ENCODE measurements at regions not wholly inside any gene's neighbourhood (a gene's known extent, or its start where the extent isn't known, plus 50 kb on each side); places are given as distances from the start of the nearest gene placed in this dataset.

DNA sequence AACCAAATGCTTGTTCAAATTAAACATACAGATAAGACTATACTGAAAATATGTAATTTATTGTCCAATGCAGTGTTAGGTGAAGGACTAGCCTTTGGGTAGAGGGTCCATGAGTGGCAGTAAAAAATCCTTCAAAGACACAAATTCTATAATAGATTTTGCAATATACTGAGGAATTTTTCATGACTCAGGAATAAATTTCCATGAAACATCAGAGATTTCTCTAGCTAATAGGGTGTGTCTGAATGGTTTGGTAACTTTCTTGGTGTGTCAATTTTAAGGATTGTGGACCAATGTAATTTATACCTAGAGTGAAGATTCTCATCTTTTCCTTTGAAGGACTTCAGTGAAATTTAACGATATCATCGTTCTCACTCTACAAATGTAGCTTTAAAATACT, 546.7 kb downstream of the SLITRK5 start:
- H3K36me3 ChIP-seq (ENCODE audit: control insufficient read depth, low read length) = no peaks in the 10 kb centered on the region
- H3K4me3 ChIP-seq (ENCODE audit: low read length) = no peak overlapping the region

DNA sequence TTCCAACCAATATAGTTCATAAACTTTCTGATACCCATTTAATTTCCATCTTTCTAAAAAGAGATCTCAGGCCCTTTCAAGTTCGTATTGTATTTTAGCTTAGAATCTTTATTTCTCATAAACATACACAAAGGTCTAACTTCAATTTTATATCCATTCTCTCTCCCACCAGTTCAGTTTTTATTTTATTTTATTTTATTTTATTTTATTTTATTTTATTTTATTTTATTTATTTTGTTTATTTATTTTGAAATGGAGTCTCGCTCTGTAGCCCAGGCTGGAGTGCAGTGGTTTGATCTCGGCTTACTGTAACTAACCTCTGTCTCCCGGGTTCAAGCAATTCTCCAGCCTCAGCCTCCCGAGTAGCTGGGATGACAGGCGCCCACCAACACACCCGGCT, 552.8 kb downstream of the SLITRK5 start:
- Histone ChIP-seq H3K9me2 (replicated peaks; ENCODE audit: control insufficient read depth, low read length) (no peaks in the 10 kb centered on the region), H3K27me3 (ENCODE audit: control insufficient read depth, low read length) (no peaks in the 10 kb centered on the region), H3K9me3 (ENCODE audit: control insufficient read depth, insufficient read depth, low read length) (no peaks in the 10 kb centered on the region), H3K4me2 (ENCODE audit: low read length) (no peak overlapping the region), H3K36me3 (ENCODE audit: control insufficient read depth, low read length) (no peaks in the 10 kb centered on the region), H4K20me1 (ENCODE audit: control insufficient read depth, insufficient read depth, low read depth, low read length) (no peaks in the 10 kb centered on the region), H3K4me1 (ENCODE audit: control insufficient read depth, low read length) (no peaks in the 10 kb centered on the region), H3K27ac (ENCODE audit: low read depth, low read length) (no peak overlapping the region), H3K4me3 (ENCODE audit: low read length) (no peak overlapping the region), H3K79me2 (ENCODE audit: control insufficient read depth, low read length) (no peaks in the 10 kb centered on the region), H3F3A (ENCODE audit: control insufficient read depth, insufficient read depth) (no peaks in the 10 kb centered on the region)
- no peak for TF ChIP-seq EZH2phosphoT487 (IDR thresholded peaks at IDR 0.05; ENCODE audit: borderline replicate concordance, low read length)
- TF ChIP-seq, protein P1, sequence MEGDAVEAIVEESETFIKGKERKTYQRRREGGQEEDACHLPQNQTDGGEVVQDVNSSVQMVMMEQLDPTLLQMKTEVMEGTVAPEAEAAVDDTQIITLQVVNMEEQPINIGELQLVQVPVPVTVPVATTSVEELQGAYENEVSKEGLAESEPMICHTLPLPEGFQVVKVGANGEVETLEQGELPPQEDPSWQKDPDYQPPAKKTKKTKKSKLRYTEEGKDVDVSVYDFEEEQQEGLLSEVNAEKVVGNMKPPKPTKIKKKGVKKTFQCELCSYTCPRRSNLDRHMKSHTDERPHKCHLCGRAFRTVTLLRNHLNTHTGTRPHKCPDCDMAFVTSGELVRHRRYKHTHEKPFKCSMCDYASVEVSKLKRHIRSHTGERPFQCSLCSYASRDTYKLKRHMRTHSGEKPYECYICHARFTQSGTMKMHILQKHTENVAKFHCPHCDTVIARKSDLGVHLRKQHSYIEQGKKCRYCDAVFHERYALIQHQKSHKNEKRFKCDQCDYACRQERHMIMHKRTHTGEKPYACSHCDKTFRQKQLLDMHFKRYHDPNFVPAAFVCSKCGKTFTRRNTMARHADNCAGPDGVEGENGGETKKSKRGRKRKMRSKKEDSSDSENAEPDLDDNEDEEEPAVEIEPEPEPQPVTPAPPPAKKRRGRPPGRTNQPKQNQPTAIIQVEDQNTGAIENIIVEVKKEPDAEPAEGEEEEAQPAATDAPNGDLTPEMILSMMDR (IDR thresholded peaks at IDR 0.05; ENCODE audit: low read depth, low read length, poor library complexity, severe bottlenecking) = no peak

More for the DNA sequence above, 546.7 kb downstream of the SLITRK5 start:
- H4K20me1 ChIP-seq (ENCODE audit: control insufficient read depth, insufficient read depth, low read depth, low read length) = no peaks in the 10 kb centered on the region
- H3F3A ChIP-seq (ENCODE audit: control insufficient read depth, insufficient read depth) = no peaks in the 10 kb centered on the region
- no peaks in the 10 kb centered on the region for H3K27me3 ChIP-seq (ENCODE audit: control insufficient read depth, low read length)
- no peak overlapping the region for H3K4me2 ChIP-seq (ENCODE audit: low read length)
- no peaks in the 10 kb centered on the region for H3K9me2 ChIP-seq (replicated peaks; ENCODE audit: control insufficient read depth, low read length)
- TF ChIP-seq EZH2phosphoT487 (IDR thresholded peaks at IDR 0.05; ENCODE audit: borderline replicate concordance, low read length) = no peak
- TF ChIP-seq, protein P1 (IDR thresholded peaks at IDR 0.05; ENCODE audit: low read depth, low read length, poor library complexity, severe bottlenecking) = no peak
- H3K9me3 ChIP-seq (ENCODE audit: control insufficient read depth, insufficient read depth, low read length) = no peaks in the 10 kb centered on the region
- no peaks in the 10 kb centered on the region for H3K79me2 ChIP-seq (ENCODE audit: control insufficient read depth, low read length)
- H3K4me1 ChIP-seq (ENCODE audit: control insufficient read depth, low read length) = no peaks in the 10 kb centered on the region
- no peak overlapping the region for H3K27ac ChIP-seq (ENCODE audit: low read depth, low read length)

DNA sequence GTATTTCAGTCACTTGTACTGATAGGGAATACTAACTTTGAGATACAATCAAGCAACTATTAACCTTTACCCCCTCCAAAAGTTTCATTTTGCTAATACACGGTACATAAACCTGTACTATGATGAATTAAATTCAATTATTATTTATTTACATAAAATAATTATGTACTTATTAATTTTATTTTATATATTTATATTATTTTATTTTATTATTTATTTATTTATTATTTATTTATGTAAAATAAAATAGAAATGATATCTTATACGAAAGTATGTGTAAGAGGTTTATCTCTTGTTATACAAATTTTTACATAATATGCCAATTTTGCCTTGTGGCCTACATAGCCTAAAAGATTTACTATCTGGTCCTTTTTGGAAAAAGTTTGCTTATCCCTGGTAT, 564.3 kb downstream of the SLITRK5 start:
- no peak overlapping the region for H3K4me2 ChIP-seq (ENCODE audit: low read length)
- no peaks in the 10 kb centered on the region for H3K36me3 ChIP-seq (ENCODE audit: control insufficient read depth, low read length)
- H3K9me2 ChIP-seq (replicated peaks; ENCODE audit: control insufficient read depth, low read length) = no peaks in the 10 kb centered on the region
- H3K27ac ChIP-seq (ENCODE audit: low read depth, low read length) = no peak overlapping the region
- H3K4me1 ChIP-seq (ENCODE audit: control insufficient read depth, low read length) = no peaks in the 10 kb centered on the region
- no peak overlapping the region for H3K4me3 ChIP-seq (ENCODE audit: low read length)
- H3K9me3 ChIP-seq (ENCODE audit: control insufficient read depth, insufficient read depth, low read length) = no peaks in the 10 kb centered on the region; the same call in 1 of the 2 replicates
- H3K27me3 ChIP-seq (ENCODE audit: control insufficient read depth, low read length) = no peaks in the 10 kb centered on the region
- no peaks in the 10 kb centered on the region for H3F3A ChIP-seq (ENCODE audit: control insufficient read depth, insufficient read depth)
- TF ChIP-seq, protein P1 (IDR thresholded peaks at IDR 0.05; ENCODE audit: low read depth, low read length, poor library complexity, severe bottlenecking) = no peak
- TF ChIP-seq EZH2phosphoT487 (IDR thresholded peaks at IDR 0.05; ENCODE audit: borderline replicate concordance, low read length) = no peak
- H4K20me1 ChIP-seq (ENCODE audit: control insufficient read depth, insufficient read depth, low read depth, low read length) = no peaks in the 10 kb centered on the region
- no peaks in the 10 kb centered on the region for H3K79me2 ChIP-seq (ENCODE audit: control insufficient read depth, low read length)

DNA sequence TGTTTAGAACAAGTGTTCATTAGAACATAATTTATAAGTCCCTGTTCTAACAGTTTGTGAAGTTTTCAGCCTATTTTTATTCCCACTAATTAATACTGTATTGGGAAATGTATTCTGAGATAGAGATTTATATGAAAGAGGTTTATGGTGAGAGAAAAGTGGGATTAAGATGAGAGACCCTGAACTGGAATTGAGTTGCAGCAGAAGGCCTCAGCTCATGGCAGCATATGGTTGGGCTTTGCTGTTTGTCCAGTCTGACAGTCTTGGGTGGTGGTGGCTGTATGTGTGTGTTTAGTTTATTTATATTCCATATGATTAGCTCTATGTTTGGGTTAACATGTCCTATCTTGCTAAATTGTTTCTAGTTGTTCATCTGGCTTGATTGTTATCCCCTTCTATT, 575.1 kb downstream of the SLITRK5 start:
- Histone ChIP-seq H3K9me2 (replicated peaks; ENCODE audit: control insufficient read depth, low read length) (no peaks in the 10 kb centered on the region), H3K79me2 (ENCODE audit: control insufficient read depth, low read length) (no peaks in the 10 kb centered on the region), H3F3A (ENCODE audit: control insufficient read depth, insufficient read depth) (no peaks in the 10 kb centered on the region), H3K9me3 (ENCODE audit: control insufficient read depth, insufficient read depth, low read length) (no peaks in the 10 kb centered on the region), H3K4me2 (ENCODE audit: low read length) (no peak overlapping the region), H3K27ac (ENCODE audit: low read depth, low read length) (no peak overlapping the region), H4K20me1 (ENCODE audit: control insufficient read depth, insufficient read depth, low read depth, low read length) (no peaks in the 10 kb centered on the region), H3K4me1 (ENCODE audit: control insufficient read depth, low read length) (no peaks in the 10 kb centered on the region), H3K36me3 (ENCODE audit: control insufficient read depth, low read length) (no peaks in the 10 kb centered on the region), H3K27me3 (ENCODE audit: control insufficient read depth, low read length) (no peaks in the 10 kb centered on the region), H3K4me3 (ENCODE audit: low read length) (no peak overlapping the region)
- TF ChIP-seq EZH2phosphoT487 (IDR thresholded peaks at IDR 0.05; ENCODE audit: borderline replicate concordance, low read length) = no peak
- TF ChIP-seq, protein P1 (IDR thresholded peaks at IDR 0.05; ENCODE audit: low read depth, low read length, poor library complexity, severe bottlenecking) = no peak
